Pancreas (tissue), 10 donors: ENCODE measurements at regions not wholly inside any gene's neighbourhood (a gene's known extent, or its start where the extent isn't known, plus 50 kb on each side); places are given as distances from the start of the nearest gene placed in this dataset.

Experiments used
- ATAC-seq, 4 donors: fragments of 200-7000 bp; cut with Tn5 transposase; one replicate each; pipeline versions ENCODE4 v1.8.0 to v1.9.1; 2020; ENCODE audit warnings: mild to moderate bottlenecking in 4 of 4, moderate library complexity in 4 of 4
- DNase-seq, 6 donors: peaks; one replicate each; pipeline ENCODE4 v3.0.0-alpha.2; 2020
- FAIRE-seq: peaks from 2 replicates; lab custom pipeline; 2012; peaks lifted over from hg19 to GRCh38; lab: Jason Lieb, UNC
- H3K27ac ChIP-seq, 4 donors: fragments of 200-600 bp; sonication (generic); 1 replicate in 3 of 4; 2 replicates in 1 of 4; pipeline versions ENCODE4 v1.5.0 to v1.8.0; 2020
- H3K27me3 ChIP-seq, 4 donors: fragments of 200-600 bp; one replicate each; pipeline ENCODE4 v1.8.0; 2021
- H3K36me3 ChIP-seq, 3 donors: fragments of 200-600 bp; sonication (generic) in 1 of 3; one replicate each; pipeline versions ENCODE4 v1.5.0 to v1.8.0; 2020 to 2021
- H3K4me1 ChIP-seq, 3 donors: fragments of 200-600 bp; one replicate each; pipeline ENCODE4 v1.8.0; 2021
- H3K4me3 ChIP-seq, 4 donors: fragments of 200-600 bp; sonication (generic) in 2 of 4; one replicate each; pipeline versions ENCODE4 v1.5.0 to v1.8.0; 2020 to 2021
- H3K9me3 ChIP-seq, 4 donors: fragments of 200-600 bp; one replicate each; pipeline ENCODE4 v1.8.0; 2021
- WGBS, 2 donors: extraction: QIAGEN DNeasy Blood & Tissue Kit; methylation state at CpG; one replicate each; pipeline ENCODE4 v1.1.7; 2013; 5-methylcytosine and 5-hydroxymethylcytosine counted together
- intact Hi-C, 3 donors: fragments of 100-400 bp; cut with DNase I; formaldehyde crosslinking; loops; one replicate each; pipeline versions ENCODE4 v1.11.1 to v1.14.2; 2022
- TF ChIP-seq, protein P1 (sequence below), 4 donors: fragments of 200-600 bp; sonication (generic) in 3 of 4; IDR thresholded peaks; one replicate each; pipeline versions ENCODE4 v1.5.0 to v1.8.0; 2021; ENCODE audit warnings: antibody characterized with exemption in 4 of 4
- donor health status: healthy with polysubstance abuse.
- donor health status: DM: no; HTN: no; CAD: no; lungs with moderate emphysema.
- donor health status: DM: no; HTN: no; CAD: no.
- donor health status: control.
- donor health status: control.
- donor health status: Bipolar disorder and iron deficiency.
- donor health status: DM: yes; HTN: yes; CAD: no.
- donor health status: DM: no; HTN: no; CAD: no.
- donor health status: DM: no; HTN: no; CAD: no.
- donor health status: DM: yes; HTN: yes; CAD: no.

DNA sequence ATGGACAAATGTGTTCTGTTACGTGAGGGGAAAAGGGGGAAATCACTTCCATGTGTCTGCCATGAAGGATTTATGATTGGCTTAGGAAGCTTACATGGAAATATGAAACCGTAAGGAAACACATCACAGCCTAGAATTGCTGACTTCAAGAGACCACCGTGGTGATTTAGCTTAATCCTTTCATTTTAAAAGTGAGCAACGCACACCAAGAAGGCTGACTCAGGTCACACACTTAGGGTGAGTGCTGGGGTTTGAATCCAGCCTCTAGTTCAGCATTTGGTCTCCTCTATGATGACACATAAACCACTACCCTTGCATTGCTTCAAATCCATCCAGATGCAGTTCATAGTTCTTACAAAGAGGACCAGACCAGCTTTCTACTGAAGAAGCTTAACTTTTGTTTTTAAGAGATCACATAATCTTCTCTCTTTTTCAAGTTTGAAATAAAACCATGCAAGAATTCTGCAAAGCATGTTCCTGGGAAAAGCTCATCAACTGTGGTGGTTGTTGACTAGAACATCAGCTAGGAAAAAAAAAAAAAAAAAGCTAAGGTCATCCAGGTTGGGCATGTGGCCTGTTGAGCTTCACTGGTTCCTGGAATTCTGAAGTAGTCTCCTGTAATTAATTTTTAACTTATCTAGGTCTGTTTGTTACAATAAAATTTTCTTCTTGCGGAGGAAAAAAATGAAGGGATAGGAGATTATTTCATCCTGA, 60.2 kb upstream of the KL start:
- Histone ChIP-seq H3K27ac (no peak overlapping the region), H3K36me3 (no peaks in the 10 kb centered on the region), H3K4me1 (no peaks in the 10 kb centered on the region), H3K4me3 (no peak overlapping the region), H3K27me3 (no peaks in the 10 kb centered on the region), H3K9me3 (no peaks in the 10 kb centered on the region)
- WGBS, 2 donors: 88 to 91% methylated on average over 5 of the region's 5 CpGs
- intact Hi-C loops: no loop called here
- no peak for FAIRE-seq
- TF ChIP-seq, protein P1, sequence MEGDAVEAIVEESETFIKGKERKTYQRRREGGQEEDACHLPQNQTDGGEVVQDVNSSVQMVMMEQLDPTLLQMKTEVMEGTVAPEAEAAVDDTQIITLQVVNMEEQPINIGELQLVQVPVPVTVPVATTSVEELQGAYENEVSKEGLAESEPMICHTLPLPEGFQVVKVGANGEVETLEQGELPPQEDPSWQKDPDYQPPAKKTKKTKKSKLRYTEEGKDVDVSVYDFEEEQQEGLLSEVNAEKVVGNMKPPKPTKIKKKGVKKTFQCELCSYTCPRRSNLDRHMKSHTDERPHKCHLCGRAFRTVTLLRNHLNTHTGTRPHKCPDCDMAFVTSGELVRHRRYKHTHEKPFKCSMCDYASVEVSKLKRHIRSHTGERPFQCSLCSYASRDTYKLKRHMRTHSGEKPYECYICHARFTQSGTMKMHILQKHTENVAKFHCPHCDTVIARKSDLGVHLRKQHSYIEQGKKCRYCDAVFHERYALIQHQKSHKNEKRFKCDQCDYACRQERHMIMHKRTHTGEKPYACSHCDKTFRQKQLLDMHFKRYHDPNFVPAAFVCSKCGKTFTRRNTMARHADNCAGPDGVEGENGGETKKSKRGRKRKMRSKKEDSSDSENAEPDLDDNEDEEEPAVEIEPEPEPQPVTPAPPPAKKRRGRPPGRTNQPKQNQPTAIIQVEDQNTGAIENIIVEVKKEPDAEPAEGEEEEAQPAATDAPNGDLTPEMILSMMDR (IDR thresholded peaks at IDR 0.05): no peak
- no peak for DNase-seq
- ATAC-seq: no peak

DNA sequence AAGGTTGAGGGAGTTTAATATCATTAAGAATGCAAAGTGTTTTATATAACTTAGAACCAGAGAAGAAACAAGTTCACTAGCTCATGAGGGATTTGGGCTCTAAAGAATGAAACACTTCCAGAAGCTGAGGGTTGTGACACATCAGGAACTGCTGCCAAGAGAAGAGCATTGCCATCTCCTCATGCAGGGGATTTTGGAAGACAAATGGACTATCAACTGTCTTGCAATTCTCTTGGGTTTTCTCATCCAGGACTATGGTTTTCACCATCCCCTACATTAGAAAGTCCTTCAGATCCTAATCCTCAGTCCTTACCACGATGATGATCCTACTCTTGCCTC, 59.7 kb upstream of the KL start:
- Histone ChIP-seq H3K27ac (no peak overlapping the region), H3K36me3 (no peaks in the 10 kb centered on the region), H3K4me1 (no peaks in the 10 kb centered on the region), H3K27me3 (no peaks in the 10 kb centered on the region), H3K9me3 (no peaks in the 10 kb centered on the region), H3K4me3 (no peak overlapping the region)
- ATAC-seq (no peak), DNase-seq (no peak), FAIRE-seq (no peak)
- TF ChIP-seq, protein P1 (IDR thresholded peaks at IDR 0.05): no peak
- WGBS, 2 donors: 70% methylated on average over 1 of the region's 1 CpG
- intact Hi-C loops: no loop called here

DNA sequence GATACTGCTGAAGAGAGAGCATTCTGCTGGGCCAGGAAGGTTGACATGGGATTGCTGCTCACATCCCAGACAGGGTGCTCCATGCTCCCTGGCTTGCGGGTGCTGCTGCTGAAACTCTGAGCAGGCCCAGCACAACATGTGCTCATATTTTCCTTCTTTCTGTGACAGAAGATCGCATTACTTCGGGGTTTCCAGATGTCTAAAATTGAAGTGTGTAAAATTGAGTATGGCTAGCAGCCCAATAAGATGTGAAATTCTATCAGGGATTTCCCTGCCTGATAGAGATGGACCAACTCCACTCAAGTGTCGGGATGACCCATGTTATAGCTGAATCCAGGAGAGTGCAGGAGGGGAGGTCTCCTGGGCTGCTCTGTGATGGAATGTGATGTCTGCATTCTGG, 55.6 kb upstream of the KL start:
- H3K9me3 ChIP-seq: no peaks in the 10 kb centered on the region
- DNase-seq (no peak), FAIRE-seq (no peak), ATAC-seq (no peak)
- intact Hi-C loops: no loop called here
- no peak overlapping the region for H3K27ac ChIP-seq
- H3K27me3 ChIP-seq: no peaks in the 10 kb centered on the region
- no peaks in the 10 kb centered on the region for H3K4me1 ChIP-seq
- H3K36me3 ChIP-seq: no peaks in the 10 kb centered on the region
- H3K4me3 ChIP-seq: no peak overlapping the region
- TF ChIP-seq, protein P1 (IDR thresholded peaks at IDR 0.05): no peak
- 79 to 94% methylated on average over 4 of the region's 4 CpGs for WGBS, 2 donors

DNA sequence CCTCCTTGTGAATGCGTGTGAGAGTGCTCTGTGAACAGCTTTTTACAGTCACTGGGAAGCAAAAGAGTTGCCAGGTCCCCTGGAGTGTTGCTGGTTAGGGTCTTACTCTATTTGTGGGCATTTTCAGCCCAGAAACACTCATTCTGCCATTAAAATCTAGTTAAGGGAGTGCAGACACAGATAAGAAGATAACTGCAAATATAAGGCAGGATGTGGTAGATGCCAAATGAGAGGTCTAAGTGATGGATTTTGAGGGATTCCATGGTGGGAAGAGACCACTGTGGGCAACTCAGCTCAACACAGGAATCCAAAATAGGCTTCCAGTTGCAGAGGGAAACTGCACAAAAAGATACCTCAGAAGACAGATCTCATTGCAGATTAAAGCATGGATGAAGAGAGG, 54.5 kb upstream of the KL start:
- intact Hi-C loops: no loop called here
- no peaks in the 10 kb centered on the region for H3K36me3 ChIP-seq
- no peaks in the 10 kb centered on the region for H3K27me3 ChIP-seq
- FAIRE-seq (no peak), ATAC-seq (no peak), DNase-seq (no peak)
- TF ChIP-seq, protein P1 (IDR thresholded peaks at IDR 0.05): no peak
- H3K4me1 ChIP-seq: no peaks in the 10 kb centered on the region
- no peaks in the 10 kb centered on the region for H3K9me3 ChIP-seq
- H3K4me3 ChIP-seq: no peak overlapping the region
- WGBS, 2 donors: 64 to 74% methylated on average over 1 of the region's 1 CpG
- no peak overlapping the region for H3K27ac ChIP-seq

DNA sequence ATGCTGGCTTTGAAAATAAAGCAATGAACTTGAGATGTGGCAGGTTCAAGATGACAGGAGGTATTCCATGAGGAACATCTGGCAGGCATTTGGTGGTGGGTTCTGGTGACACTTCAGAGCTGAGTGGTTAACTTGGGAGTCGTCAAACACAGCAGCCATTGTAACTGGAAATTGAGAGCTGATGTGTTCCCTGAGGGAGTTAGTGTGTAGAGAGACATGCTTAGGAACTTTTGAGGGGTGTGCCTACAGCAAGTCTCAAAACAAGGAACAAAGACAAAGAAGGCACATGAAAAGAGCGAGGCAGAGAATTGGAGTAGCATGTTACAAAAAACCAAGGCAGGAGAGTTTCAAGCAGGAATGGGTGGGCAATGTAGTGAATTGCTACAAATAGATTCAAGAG, 53.9 kb upstream of the KL start:
- no peak for FAIRE-seq
- Histone ChIP-seq H3K4me3 (no peak overlapping the region), H3K27me3 (no peaks in the 10 kb centered on the region), H3K27ac (no peak overlapping the region), H3K4me1 (no peaks in the 10 kb centered on the region), H3K9me3 (no peaks in the 10 kb centered on the region), H3K36me3 (no peaks in the 10 kb centered on the region)
- no peak for DNase-seq
- WGBS, 2 donors: 66 to 69% methylated on average over 2 of the region's 2 CpGs
- ATAC-seq: no peak
- intact Hi-C loops: no loop called here
- TF ChIP-seq, protein P1 (IDR thresholded peaks at IDR 0.05): no peak
